MM.1S (cell line): ENCODE measurements at regions not wholly inside any gene's neighbourhood (a gene's known extent, or its start where the extent isn't known, plus 50 kb on each side); places are given as distances from the start of the nearest gene placed in this dataset.

Experiments
- DNase-seq: peaks from one replicate; pipeline ENCODE4 v3.0.0-alpha.2; 2015
- H2AFZ ChIP-seq: fragments of 300-600 bp; sonication (generic); 2 replicates; pipeline ENCODE4 v1.6.0; 2016; ENCODE audit warnings: antibody characterized with exemption, low read length
- H3F3A ChIP-seq: fragments of 300-600 bp; sonication (generic); 2 replicates; pipeline ENCODE4 v1.6.1; 2016; ENCODE audit warnings: mild to moderate bottlenecking, antibody characterized with exemption, low read length, moderate library complexity, mixed read lengths; ENCODE audit not compliant: insufficient read depth
- H3K27ac ChIP-seq: fragments of 300-600 bp; sonication (generic); 2 replicates; pipeline ENCODE4 v1.5.1; 2016; ENCODE audit warnings: mild to moderate bottlenecking, low read length
- H3K27me3 ChIP-seq: fragments of 300-600 bp; sonication (generic); replicated peaks from 2 replicates; pipeline ENCODE4 v1.6.0; 2016; ENCODE audit warnings: low read length; ENCODE audit not compliant: insufficient read depth
- H3K36me3 ChIP-seq: fragments of 300-600 bp; sonication (generic); replicated peaks from 2 replicates; pipeline ENCODE4 v1.6.1; 2016; ENCODE audit warnings: mild to moderate bottlenecking, low read length, mixed read lengths; ENCODE audit not compliant: insufficient read depth
- H3K4me1 ChIP-seq: fragments of 300-600 bp; sonication (generic); 2 replicates; pipeline ENCODE4 v1.6.1; 2016; ENCODE audit warnings: low read length, mixed read lengths
- H3K4me2 ChIP-seq: fragments of 300-600 bp; sonication (generic); 2 replicates; pipeline ENCODE4 v1.6.0; 2016; ENCODE audit warnings: low read depth, low read length
- H3K4me3 ChIP-seq: fragments of 300-600 bp; sonication (generic); 2 replicates; pipeline ENCODE4 v1.5.1; 2016; ENCODE audit warnings: low read length, mixed read lengths
- H3K79me2 ChIP-seq: fragments of 300-600 bp; sonication (generic); 2 replicates; pipeline ENCODE4 v1.6.1; 2016; ENCODE audit warnings: mixed run types, low read length, mixed read lengths
- H3K9ac ChIP-seq: fragments of 300-600 bp; sonication (generic); 2 replicates; pipeline ENCODE4 v1.6.1; 2016; ENCODE audit warnings: low read length, mixed read lengths
- H3K9me2 ChIP-seq: fragments of 300-600 bp; sonication (generic); replicated peaks from 2 replicates; pipeline ENCODE4 v1.6.1; 2016; ENCODE audit warnings: mild to moderate bottlenecking, low read length, mixed read lengths; ENCODE audit not compliant: insufficient read depth
- H3K9me3 ChIP-seq: fragments of 300-600 bp; sonication (generic); replicated peaks from 2 replicates; pipeline ENCODE4 v1.6.1; 2016; ENCODE audit warnings: mild to moderate bottlenecking, low read length, mixed read lengths; ENCODE audit not compliant: insufficient read depth
- H4K20me1 ChIP-seq: fragments of 300-600 bp; sonication (generic); 2 replicates; pipeline ENCODE4 v1.6.1; 2016; ENCODE audit warnings: mild to moderate bottlenecking, low read length, moderate library complexity, mixed read lengths; ENCODE audit not compliant: insufficient read depth
- CTCF ChIP-seq: fragments of 300-600 bp; sonication (generic); IDR thresholded peaks from 2 replicates; pipeline ENCODE4 v1.5.1; 2016; ENCODE audit warnings: antibody characterized with exemption, low read length, mixed read lengths
- EZH2 ChIP-seq: fragments of 300-600 bp; sonication (generic); optimal IDR thresholded peaks from 2 replicates; pipeline ENCODE3; 2017; ENCODE audit warnings: low read depth, mild to moderate bottlenecking, antibody characterized with exemption, low read length, mixed read lengths
- EZH2phosphoT487 ChIP-seq: fragments of 300-600 bp; sonication (generic); IDR thresholded peaks from 2 replicates; pipeline ENCODE4 v1.6.1; 2018; ENCODE audit warnings: antibody characterized with exemption, low read length

- Histone ChIP-seq H3K79me2 (no peaks in the 10 kb centered on the region), H3K9ac (no peak overlapping the region), H2AFZ (no peak overlapping the region), H3K4me2 (no peak overlapping the region), H3K36me3 (no peaks in the 10 kb centered on the region), H3K27ac (no peak overlapping the region), H4K20me1 (no peaks in the 10 kb centered on the region), H3K9me2 (no peaks in the 10 kb centered on the region), H3K4me3 (no peak overlapping the region), H3K27me3 (no peaks in the 10 kb centered on the region), H3K9me3 (no peaks in the 10 kb centered on the region), H3K4me1 (no peaks in the 10 kb centered on the region), H3F3A (no peaks in the 10 kb centered on the region)
- DNase-seq = no peak
- no peak for TF ChIP-seq EZH2
- TF ChIP-seq EZH2phosphoT487 = no peak
- no peak for TF ChIP-seq CTCF
Observed at GRCh38 chr10:9833942-9834341, 1183.7 kb upstream of the CELF2 start.

GRCh38 chr10:9834434-9834833 is 1183.2 kb upstream of the CELF2 start:
- DNase-seq = no peak
- no peaks in the 10 kb centered on the region for H3K9me3 ChIP-seq
- no peaks in the 10 kb centered on the region for H3K79me2 ChIP-seq
- H3K36me3 ChIP-seq = no peaks in the 10 kb centered on the region
- no peak overlapping the region for H3K4me3 ChIP-seq
- H3K4me1 ChIP-seq = no peaks in the 10 kb centered on the region
- no peaks in the 10 kb centered on the region for H4K20me1 ChIP-seq
- no peak overlapping the region for H3K27ac ChIP-seq
- H2AFZ ChIP-seq = no peak overlapping the region
- no peak overlapping the region for H3K9ac ChIP-seq
- H3K4me2 ChIP-seq = no peak overlapping the region
- H3K27me3 ChIP-seq = no peaks in the 10 kb centered on the region
- H3F3A ChIP-seq = no peaks in the 10 kb centered on the region
- TF ChIP-seq EZH2 (no peak), CTCF (no peak), EZH2phosphoT487 (no peak)
- no peaks in the 10 kb centered on the region for H3K9me2 ChIP-seq

GRCh38 chr10:9845075-9845474 is 1172.6 kb upstream of the CELF2 start:
- no peak for TF ChIP-seq EZH2
- TF ChIP-seq EZH2phosphoT487 = no peak
- TF ChIP-seq CTCF = no peak
- H3K9ac ChIP-seq = no peak overlapping the region
- H3K4me1 ChIP-seq = no peaks in the 10 kb centered on the region
- H3F3A ChIP-seq = no peaks in the 10 kb centered on the region
- no peak overlapping the region for H2AFZ ChIP-seq
- H3K79me2 ChIP-seq = no peaks in the 10 kb centered on the region
- H3K36me3 ChIP-seq = no peaks in the 10 kb centered on the region
- H3K4me3 ChIP-seq = no peak overlapping the region
- no peaks in the 10 kb centered on the region for H4K20me1 ChIP-seq
- no peaks in the 10 kb centered on the region for H3K9me3 ChIP-seq
- DNase-seq = no peak
- H3K9me2 ChIP-seq = no peaks in the 10 kb centered on the region
- H3K4me2 ChIP-seq = no peak overlapping the region
- no peak overlapping the region for H3K27ac ChIP-seq
- H3K27me3 ChIP-seq = no peaks in the 10 kb centered on the region
